ENCODE measurements at regions not wholly inside any gene's neighbourhood (a gene's known extent, or its start where the extent isn't known, plus 50 kb on each side); places are given as distances from the start of the nearest gene placed in this dataset.
A peak's percentile ranks its signal among the peaks of the same experiment; 100 is the strongest.

GRCh38 chr1:118504867-118505266, 319.8 kb upstream of the SPAG17 start (continued):
- TF ChIP-seq ZNF462 (CRISPR knock-in tag; IDR thresholded peaks at IDR 0.05) (no peak), ETS1 (IDR thresholded peaks at IDR 0.05) (no peak), EZH2 (IDR thresholded peaks at IDR 0.05; ENCODE audit: low read depth, unreplicated experiment) (no peak)

- H3K4me1 ChIP-seq (ENCODE audit: insufficient read depth), result peaks cover 10% of the 10 kb centered on the region
- peaks cover 2% of the 10 kb centered on the region for H3K27me3 Mint-ChIP-seq (ENCODE audit: insufficient read depth, low read depth, poor library complexity)
- TF ChIP-seq EZH2phosphoT487 (IDR thresholded peaks at IDR 0.05; ENCODE audit: unreplicated experiment) (no peak), CTCF (conservative IDR thresholded peaks at IDR 0.05; ENCODE audit: low read depth in 2 of 2) (no peak), CREB1 (CRISPR knock-in tag; IDR thresholded peaks at IDR 0.05; ENCODE audit: low read depth) (no peak), STAT1 (IDR thresholded peaks at IDR 0.05; ENCODE audit: unreplicated experiment) (no peak)
- TF ChIP-seq, protein P1, sequence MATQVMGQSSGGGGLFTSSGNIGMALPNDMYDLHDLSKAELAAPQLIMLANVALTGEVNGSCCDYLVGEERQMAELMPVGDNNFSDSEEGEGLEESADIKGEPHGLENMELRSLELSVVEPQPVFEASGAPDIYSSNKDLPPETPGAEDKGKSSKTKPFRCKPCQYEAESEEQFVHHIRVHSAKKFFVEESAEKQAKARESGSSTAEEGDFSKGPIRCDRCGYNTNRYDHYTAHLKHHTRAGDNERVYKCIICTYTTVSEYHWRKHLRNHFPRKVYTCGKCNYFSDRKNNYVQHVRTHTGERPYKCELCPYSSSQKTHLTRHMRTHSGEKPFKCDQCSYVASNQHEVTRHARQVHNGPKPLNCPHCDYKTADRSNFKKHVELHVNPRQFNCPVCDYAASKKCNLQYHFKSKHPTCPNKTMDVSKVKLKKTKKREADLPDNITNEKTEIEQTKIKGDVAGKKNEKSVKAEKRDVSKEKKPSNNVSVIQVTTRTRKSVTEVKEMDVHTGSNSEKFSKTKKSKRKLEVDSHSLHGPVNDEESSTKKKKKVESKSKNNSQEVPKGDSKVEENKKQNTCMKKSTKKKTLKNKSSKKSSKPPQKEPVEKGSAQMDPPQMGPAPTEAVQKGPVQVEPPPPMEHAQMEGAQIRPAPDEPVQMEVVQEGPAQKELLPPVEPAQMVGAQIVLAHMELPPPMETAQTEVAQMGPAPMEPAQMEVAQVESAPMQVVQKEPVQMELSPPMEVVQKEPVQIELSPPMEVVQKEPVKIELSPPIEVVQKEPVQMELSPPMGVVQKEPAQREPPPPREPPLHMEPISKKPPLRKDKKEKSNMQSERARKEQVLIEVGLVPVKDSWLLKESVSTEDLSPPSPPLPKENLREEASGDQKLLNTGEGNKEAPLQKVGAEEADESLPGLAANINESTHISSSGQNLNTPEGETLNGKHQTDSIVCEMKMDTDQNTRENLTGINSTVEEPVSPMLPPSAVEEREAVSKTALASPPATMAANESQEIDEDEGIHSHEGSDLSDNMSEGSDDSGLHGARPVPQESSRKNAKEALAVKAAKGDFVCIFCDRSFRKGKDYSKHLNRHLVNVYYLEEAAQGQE (IDR thresholded peaks at IDR 0.05; ENCODE audit: unreplicated experiment), result no peak
- H3K27me3 ChIP-seq (ENCODE audit: insufficient read depth), result no peaks in the 10 kb centered on the region
- H3F3A ChIP-seq (replicated peaks; ENCODE audit: low read depth), result no peaks in the 10 kb centered on the region
- no peaks in the 10 kb centered on the region for H3K9me2 ChIP-seq (ENCODE audit: insufficient read depth)
- H2AFZ ChIP-seq, result peak overlapping the region; percentile 70; the same call in 1 of the 2 replicates
- DNase-seq (ENCODE audit: low spot score) (peak; percentile 43), ATAC-seq (peak; percentile 45)
- H3K27ac Mint-ChIP-seq, result peak overlapping the region; percentile 61; the same call in 1 of the 2 replicates
- H4K20me1 ChIP-seq (replicated peaks; ENCODE audit: insufficient read depth), result no peaks in the 10 kb centered on the region
- peaks cover 34% of the 10 kb centered on the region for H3K4me1 Mint-ChIP-seq
- H3K27ac ChIP-seq (ENCODE audit: low read depth), result no peak overlapping the region
- no peak overlapping the region for H3K4me3 ChIP-seq
- no peaks in the 10 kb centered on the region for H3K79me2 ChIP-seq (replicated peaks; ENCODE audit: insufficient read depth)
- no peaks in the 10 kb centered on the region for H3K36me3 ChIP-seq (ENCODE audit: insufficient read depth)
- peak overlapping the region; percentile 28; the same call in 1 of the 2 replicates for H3K4me2 ChIP-seq
- H3K9me3 Mint-ChIP-seq, result no peaks in the 10 kb centered on the region
- no peak overlapping the region; the same call in 2 of the 3 replicates for H3K4me3 Mint-ChIP-seq
- no peaks in the 10 kb centered on the region for H3K36me3 Mint-ChIP-seq (ENCODE audit: low read depth)
Observed at GRCh38 chr1:118504221-118504644, 319.2 kb upstream of the SPAG17 start.
